K562 (cell line): ENCODE measurements at regions not wholly inside any gene's neighbourhood (a gene's known extent, or its start where the extent isn't known, plus 50 kb on each side); places are given as distances from the start of the nearest gene placed in this dataset.

Experiments
- MXI1 ChIP-seq: IDR thresholded peaks from 2 replicates; pipeline ENCODE4 v1.6.1; 2011; ENCODE audit warnings: low read depth, mild to moderate bottlenecking, improper control_type of control experiment, low read length
- TF ChIP-seq, protein P1 (sequence below): sonication (generic); formaldehyde crosslinking; IDR thresholded peaks from 2 replicates; pipeline ENCODE4 v1.9.0; 2022; ENCODE audit warnings: mild to moderate bottlenecking, missing genetic modification reagents

DNA sequence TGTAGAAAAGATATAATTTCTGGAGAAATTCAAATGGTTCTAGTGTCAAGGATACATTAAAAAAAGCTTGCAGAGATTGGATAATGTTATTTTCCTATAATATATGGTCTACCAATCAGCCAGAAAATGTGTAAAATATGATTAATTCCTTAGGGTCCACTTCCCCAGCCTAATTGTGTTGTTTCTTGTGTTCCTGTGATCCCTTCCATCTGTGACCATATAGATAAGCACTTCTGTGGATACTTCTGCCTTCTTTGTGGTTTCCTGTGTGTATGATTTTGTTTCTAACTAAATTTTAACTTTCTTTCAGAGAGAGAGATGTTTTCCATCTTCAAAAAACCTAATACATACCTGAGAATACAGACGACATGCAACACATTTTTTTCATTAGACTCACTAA lies 367.1 kb upstream of the PIK3C3 start:
- TF ChIP-seq, protein P1, sequence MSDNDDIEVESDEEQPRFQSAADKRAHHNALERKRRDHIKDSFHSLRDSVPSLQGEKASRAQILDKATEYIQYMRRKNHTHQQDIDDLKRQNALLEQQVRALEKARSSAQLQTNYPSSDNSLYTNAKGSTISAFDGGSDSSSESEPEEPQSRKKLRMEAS: no peak
- no peak for TF ChIP-seq MXI1
